MCF 10A (cell line): ENCODE measurements at regions not wholly inside any gene's neighbourhood (a gene's known extent, or its start where the extent isn't known, plus 50 kb on each side); places are given as distances from the start of the nearest gene placed in this dataset.
"Not testable (repeated sequence)": the region's sequence is repeated elsewhere in the genome, so short reads cannot be mapped to it uniquely, and the experiment has no call there.

Source experiments
- BruUV-seq: library from RNA; stranded (reverse); fragments of 400-500 nt; replicated peaks from 2 replicates; lab custom pipeline; 2021; lab: Mats Ljungman, UMichigan
- CTCF ChIA-PET: fragments of 300-600 bp; sonication (Branson Sonifier 250); formaldehyde crosslinking; extraction: SDS; loops from one replicate; lab custom pipeline; 2021; ENCODE audit warnings: antibody characterized with exemption, inconsistent platforms; lab: Yijun Ruan, JAX
- POLR2A ChIA-PET: fragments of 300-600, 350-650 bp; sonication (Branson Sonifier 250); formaldehyde crosslinking; extraction: SDS; loops from one replicate; lab custom pipeline; 2020; ENCODE audit warnings: antibody characterized with exemption, inconsistent platforms; lab: Yijun Ruan, JAX
- DNase-seq: peaks from one replicate; pipeline ENCODE4 v3.0.0-alpha.2; 2018; ENCODE audit not compliant: unreplicated experiment
- H3K27ac Mint-ChIP-seq: one replicate; pipeline ENCODE4 v1.8.0; 2022; ENCODE audit warnings: mild to moderate bottlenecking, low read depth, mixed read lengths; ENCODE audit not compliant: unreplicated experiment
- H3K27me3 Mint-ChIP-seq: one replicate; pipeline ENCODE4 v1.8.0; 2022; ENCODE audit warnings: mixed read lengths; ENCODE audit not compliant: insufficient read depth, unreplicated experiment
- H3K36me3 Mint-ChIP-seq: one replicate; pipeline ENCODE4 v1.8.0; 2022; ENCODE audit warnings: mild to moderate bottlenecking, moderate library complexity, mixed read lengths; ENCODE audit not compliant: insufficient read depth, unreplicated experiment
- H3K4me1 Mint-ChIP-seq: one replicate; pipeline ENCODE4 v1.8.0; 2022; ENCODE audit warnings: mixed read lengths; ENCODE audit not compliant: insufficient read depth, unreplicated experiment
- H3K4me3 Mint-ChIP-seq: one replicate; pipeline ENCODE4 v1.8.0; 2022; ENCODE audit warnings: mild to moderate bottlenecking, moderate library complexity, mixed read lengths; ENCODE audit not compliant: unreplicated experiment
- H3K9me3 Mint-ChIP-seq: one replicate; pipeline ENCODE4 v1.8.0; 2022; ENCODE audit warnings: mixed read lengths; ENCODE audit not compliant: unreplicated experiment
- CTCF ChIP-seq: fragments of 200-600 bp; IDR thresholded peaks from one replicate; pipeline ENCODE4 v1.8.0; 2022; ENCODE audit warnings: antibody characterized with exemption, mild to moderate bottlenecking; ENCODE audit not compliant: unreplicated experiment
- intact Hi-C: fragments of 100-400 bp; cut with micrococcal nuclease; formaldehyde crosslinking; loops from 2 replicates; pipeline ENCODE4 v1.14.1; 2022

GRCh38 chr2:38138996-38139395, 63.0 kb upstream of the CYP1B1 start:
- H3K4me1 Mint-ChIP-seq, result no peaks in the 10 kb centered on the region
- intact Hi-C loops, result no loop called here
- no peak for TF ChIP-seq CTCF
- no TSS peak for BruUV-seq
- POLR2A ChIA-PET, result interaction anchor here (0.6 kb wide), 1 partner anchor 13 kb away, joined by 3 read pairs; no protein-coding TSS in a partner anchor
- peaks cover 20% of the 10 kb centered on the region for H3K9me3 Mint-ChIP-seq
- no peak overlapping the region for H3K27ac Mint-ChIP-seq
- peaks cover 51% of the 10 kb centered on the region for H3K36me3 Mint-ChIP-seq
- no peak for DNase-seq
- CTCF ChIA-PET, result interaction anchor here (0.5 to 0.6 kb wide), 3 partner anchors 21 to 696 kb away, joined by 3 to 4 read pairs (median 3); no protein-coding TSS in a partner anchor
- no peaks in the 10 kb centered on the region for H3K27me3 Mint-ChIP-seq
- H3K4me3 Mint-ChIP-seq, result no peak overlapping the region

GRCh38 chr2:38138419-38138818, 62.5 kb upstream of the CYP1B1 start:
- no peaks in the 10 kb centered on the region for H3K27me3 Mint-ChIP-seq
- TF ChIP-seq CTCF, result no peak
- H3K4me3 Mint-ChIP-seq, result no peak overlapping the region
- no peak overlapping the region for H3K27ac Mint-ChIP-seq
- H3K4me1 Mint-ChIP-seq, result no peaks in the 10 kb centered on the region
- CTCF ChIA-PET, result interaction anchor here (0.5 to 0.6 kb wide), 2 partner anchors 21 to 262 kb away, joined by 3 to 4 read pairs; no protein-coding TSS in a partner anchor
- POLR2A ChIA-PET, result interaction anchor here (1.5 kb wide), 1 partner anchor 10 kb away, joined by 3 read pairs; no protein-coding TSS in a partner anchor
- no TSS peak for BruUV-seq
- H3K36me3 Mint-ChIP-seq, result peaks cover 51% of the 10 kb centered on the region
- no peak for DNase-seq
- H3K9me3 Mint-ChIP-seq, result peaks cover 20% of the 10 kb centered on the region
- intact Hi-C loops, result no loop called here

DNA sequence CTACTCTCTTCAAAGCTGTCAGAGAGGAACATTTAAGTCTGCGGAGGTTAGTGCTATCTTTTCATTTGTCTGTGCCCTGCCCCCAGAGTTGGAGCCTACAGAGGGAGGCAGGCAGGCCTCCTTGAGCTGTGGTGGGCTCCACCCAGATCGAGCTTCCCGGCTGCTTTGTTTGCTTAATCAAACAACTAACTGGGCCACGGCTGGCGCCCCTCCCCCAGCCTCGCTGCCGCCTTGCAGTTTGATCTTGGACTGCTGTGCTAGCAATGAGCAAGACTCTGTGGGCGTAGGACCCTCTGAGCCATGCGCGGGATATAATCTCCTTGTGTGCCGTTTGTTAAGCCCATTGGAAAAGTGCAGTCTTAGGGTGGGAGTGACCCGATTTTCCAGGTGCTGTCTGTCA, 62.0 kb upstream of the CYP1B1 start:
- H3K27ac Mint-ChIP-seq, DNase-seq, H3K4me1 Mint-ChIP-seq, H3K27me3 Mint-ChIP-seq, BruUV-seq, intact Hi-C loops, CTCF ChIA-PET, H3K4me3 Mint-ChIP-seq: not testable (repeated sequence)
- POLR2A ChIA-PET, result interaction anchor here (1.5 kb wide), 1 partner anchor 10 kb away, joined by 3 read pairs; no protein-coding TSS in a partner anchor
- Mint-ChIP-seq H3K36me3 (peaks cover 51% of the 10 kb centered on the region), H3K9me3 (peaks cover 20% of the 10 kb centered on the region)

DNA sequence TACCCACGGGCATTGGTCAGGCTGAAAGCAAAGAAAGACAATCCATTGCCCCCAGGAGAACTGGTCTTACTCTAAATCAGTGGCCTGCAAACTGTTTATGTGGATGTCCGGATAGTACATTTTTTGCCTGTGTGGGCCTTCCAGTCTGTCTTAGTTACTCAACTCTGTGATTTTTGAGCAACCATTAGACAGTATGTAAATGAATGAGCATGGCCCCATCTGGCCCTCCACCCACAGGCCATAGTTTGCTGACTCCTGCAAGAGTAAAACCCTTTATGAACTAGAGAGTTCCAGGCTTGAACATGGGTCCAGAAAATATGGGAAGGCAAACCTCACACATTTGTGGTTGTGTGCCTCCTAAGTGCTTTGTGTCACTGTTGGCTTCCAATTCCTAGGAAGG, 55.7 kb upstream of the CYP1B1 start:
- H3K27me3 Mint-ChIP-seq, result no peaks in the 10 kb centered on the region
- BruUV-seq, result no TSS peak
- TF ChIP-seq CTCF, result no peak
- no peak overlapping the region for H3K27ac Mint-ChIP-seq
- intact Hi-C loops, result no loop called here
- peaks cover 20% of the 10 kb centered on the region for H3K9me3 Mint-ChIP-seq
- DNase-seq, result no peak
- CTCF ChIA-PET, result interaction anchor here (0.7 kb wide), 1 partner anchor 237 kb away, joined by 3 read pairs; no protein-coding TSS in a partner anchor
- peaks cover 31% of the 10 kb centered on the region for H3K36me3 Mint-ChIP-seq
- POLR2A ChIA-PET, result no interaction called here
- H3K4me3 Mint-ChIP-seq, result no peak overlapping the region
- peaks cover 6% of the 10 kb centered on the region for H3K4me1 Mint-ChIP-seq
